RWPE1 (cell line): ENCODE measurements at regions not wholly inside any gene's neighbourhood (a gene's known extent, or its start where the extent isn't known, plus 50 kb on each side); places are given as distances from the start of the nearest gene placed in this dataset.

Source experiments
- CTCF ChIA-PET: fragments of 350-600 bp; sonication (Branson Sonifier 250); formaldehyde crosslinking; extraction: SDS; loops from one replicate; lab custom pipeline; 2021; lab: Yijun Ruan, JAX
- POLR2A ChIA-PET: fragments of 400-600 bp; formaldehyde crosslinking; extraction: SDS; loops from one replicate; lab custom pipeline; 2020; ENCODE audit warnings: antibody characterized with exemption; ENCODE audit not compliant: low non-redundant PET; lab: Yijun Ruan, JAX
- DNase-seq: peaks from one replicate; pipeline ENCODE4 v3.0.0; 2012; ENCODE audit warnings: low spot score
- H3K27ac ChIP-seq: fragments of 450-650 bp; 2 replicates; pipeline ENCODE4 v1.5.1; 2017
- CTCF ChIP-seq: fragments of 450-650 bp; conservative IDR thresholded peaks from 2 replicates; pipeline ENCODE4 v1.5.1; 2017; ENCODE audit warnings: low read depth, mild to moderate bottlenecking

GRCh38 chr3:182122779-182123178 lies 411.1 kb downstream of the SOX2 start:
- no peak for TF ChIP-seq CTCF
- CTCF ChIA-PET: no interaction called here

DNA sequence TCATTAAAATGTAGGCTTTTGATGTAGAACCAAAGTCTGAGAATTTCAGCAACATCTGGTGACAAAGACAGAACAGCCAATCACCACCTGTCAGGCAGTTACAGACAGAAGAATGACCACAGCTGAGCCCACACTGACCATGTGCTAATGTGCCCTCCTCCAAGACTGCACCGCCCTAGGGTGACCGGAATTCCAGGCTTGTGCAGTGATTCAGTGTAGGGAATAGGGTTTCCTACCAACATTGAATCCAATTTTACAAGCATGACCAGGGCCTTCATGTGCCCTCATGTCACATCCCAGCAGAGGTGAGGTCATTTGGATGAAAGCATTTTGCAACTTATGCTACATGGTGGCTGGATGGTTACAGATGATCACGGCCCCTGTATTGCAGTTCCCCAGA lies 412.5 kb downstream of the SOX2 start:
- H3K27ac ChIP-seq: no peak overlapping the region
- ChIA-PET POLR2A (no interaction called here), CTCF (no interaction called here)
- DNase-seq: no peak
- no peak for TF ChIP-seq CTCF

More at GRCh38 chr3:182122779-182123178, 411.1 kb downstream of the SOX2 start:
- no peak for DNase-seq
- POLR2A ChIA-PET: no interaction called here
- H3K27ac ChIP-seq: no peak overlapping the region

- CTCF ChIA-PET: no interaction called here
- DNase-seq: no peak
- TF ChIP-seq CTCF: no peak
- POLR2A ChIA-PET: no interaction called here
- H3K27ac ChIP-seq: no peak overlapping the region
Observed at GRCh38 chr3:182124716-182125115, 413.0 kb downstream of the SOX2 start.

DNA sequence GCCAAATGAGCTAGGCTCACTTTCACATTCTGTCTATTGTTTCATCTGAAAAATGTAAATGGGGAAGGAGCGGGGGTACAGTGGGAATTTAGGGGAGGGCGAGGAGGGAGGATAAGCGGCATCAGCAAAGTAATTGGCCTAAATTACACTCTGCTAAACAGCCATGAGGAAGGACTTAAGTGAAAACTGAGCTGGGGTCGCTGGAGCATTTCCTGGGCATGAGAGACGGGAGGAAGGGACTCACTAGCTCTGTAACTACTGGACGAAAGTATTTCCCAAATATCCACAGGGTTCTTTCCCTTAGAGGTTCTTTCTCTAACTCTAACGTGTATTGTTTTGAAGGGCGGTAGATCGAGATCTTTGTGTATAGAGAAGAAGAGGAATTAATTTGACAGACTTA lies 418.0 kb downstream of the SOX2 start:
- DNase-seq: no peak
- CTCF ChIA-PET: interaction anchor here (0.7 kb wide), 1 partner anchor 43 kb away, joined by 3 read pairs; no protein-coding TSS in a partner anchor
- TF ChIP-seq CTCF: no peak
- H3K27ac ChIP-seq: no peak overlapping the region
- POLR2A ChIA-PET: no interaction called here

GRCh38 chr3:182133752-182134151 lies 422.0 kb downstream of the SOX2 start:
- no peak for TF ChIP-seq CTCF
- H3K27ac ChIP-seq: no peak overlapping the region
- DNase-seq: peak; percentile 8
- POLR2A ChIA-PET: no interaction called here
- CTCF ChIA-PET: no interaction called here

DNA sequence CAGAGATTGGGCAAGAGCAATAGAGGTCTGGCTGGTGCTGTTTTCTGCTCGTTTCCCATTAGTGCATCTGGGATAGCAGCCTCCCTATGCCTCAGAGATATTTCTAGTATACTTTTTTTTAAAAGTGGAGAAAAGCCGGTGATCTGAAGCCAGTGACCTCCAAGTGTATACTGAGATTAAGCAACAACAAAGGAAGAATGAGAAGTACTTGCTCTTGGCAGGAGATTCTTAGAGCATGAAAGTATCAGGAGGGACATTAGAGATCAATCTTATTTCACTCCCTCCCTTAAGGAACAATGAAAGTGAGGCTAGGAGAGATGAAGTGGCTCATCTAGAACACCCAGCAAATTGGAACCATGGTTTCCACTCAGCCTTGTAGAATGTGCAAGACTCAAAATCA lies 423.3 kb downstream of the SOX2 start:
- ChIA-PET CTCF (no interaction called here), POLR2A (no interaction called here)
- no peak overlapping the region for H3K27ac ChIP-seq
- TF ChIP-seq CTCF: no peak
- no peak for DNase-seq
